ENCODE measurements at regions not wholly inside any gene's neighbourhood (a gene's known extent, or its start where the extent isn't known, plus 50 kb on each side); places are given as distances from the start of the nearest gene placed in this dataset.

- H3K36me3 ChIP-seq (ENCODE audit: insufficient read depth, low read length), result no peaks in the 10 kb centered on the region
- BruUV-seq (replicated peaks), result no TSS peak
- DNase-seq (ENCODE audit: low spot score), result no peak
- POLR2A ChIA-PET, result no interaction called here
- TF ChIP-seq EZH2phosphoT487 (IDR thresholded peaks at IDR 0.05; ENCODE audit: borderline replicate concordance, low read depth, low read length) (no peak), CTCF (conservative IDR thresholded peaks at IDR 0.05; ENCODE audit: low read length) (no peak)
- H3K9me3 ChIP-seq (ENCODE audit: low read length), result no peaks in the 10 kb centered on the region
- no peak overlapping the region for H2AFZ ChIP-seq (ENCODE audit: low read length)
- H3K4me2 ChIP-seq (ENCODE audit: low read length), result no peak overlapping the region
- no peaks in the 10 kb centered on the region for H3K79me2 ChIP-seq (ENCODE audit: insufficient read depth, low read depth, low read length)
- H3K4me3 ChIP-seq (ENCODE audit: low read depth, low read length, poor library complexity, severe bottlenecking), result no peak overlapping the region
- no peaks in the 10 kb centered on the region for H3K9me2 ChIP-seq (ENCODE audit: insufficient read depth, low read length)
- no peaks in the 10 kb centered on the region for H4K20me1 ChIP-seq (ENCODE audit: insufficient read depth, low read length)
- CTCF ChIA-PET (ENCODE audit: unreplicated experiment), result no interaction called here
- intact Hi-C loops (cut with micrococcal nuclease; ENCODE audit: unreplicated experiment), result no loop called here
- H3K4me1 ChIP-seq (ENCODE audit: insufficient read depth, low read length, poor library complexity, severe bottlenecking), result no peaks in the 10 kb centered on the region
- H3K27ac ChIP-seq (ENCODE audit: low read depth, low read length, poor library complexity, severe bottlenecking), result no peak overlapping the region
Measured at GRCh38 chr3:99388780-99389179, 249.6 kb upstream of the COL8A1 start.

GRCh38 chr3:99384596-99384995 lies 253.8 kb upstream of the COL8A1 start:
- H3K36me3 ChIP-seq (ENCODE audit: insufficient read depth, low read length), result no peaks in the 10 kb centered on the region
- H3K27ac ChIP-seq (ENCODE audit: low read depth, low read length, poor library complexity, severe bottlenecking), result no peak overlapping the region
- H4K20me1 ChIP-seq (ENCODE audit: insufficient read depth, low read length), result no peaks in the 10 kb centered on the region
- no peaks in the 10 kb centered on the region for H3K9me3 ChIP-seq (ENCODE audit: low read length)
- CTCF ChIA-PET (ENCODE audit: unreplicated experiment), result no interaction called here
- no peak overlapping the region for H2AFZ ChIP-seq (ENCODE audit: low read length)
- POLR2A ChIA-PET, result no interaction called here
- intact Hi-C loops (cut with micrococcal nuclease; ENCODE audit: unreplicated experiment), result no loop called here
- no peak overlapping the region for H3K4me2 ChIP-seq (ENCODE audit: low read length)
- BruUV-seq (replicated peaks), result no TSS peak
- no peaks in the 10 kb centered on the region for H3K4me1 ChIP-seq (ENCODE audit: insufficient read depth, low read length, poor library complexity, severe bottlenecking)
- no peak overlapping the region for H3K4me3 ChIP-seq (ENCODE audit: low read depth, low read length, poor library complexity, severe bottlenecking)
- no peak for TF ChIP-seq CTCF (conservative IDR thresholded peaks at IDR 0.05; ENCODE audit: low read length)
- TF ChIP-seq EZH2phosphoT487 (IDR thresholded peaks at IDR 0.05; ENCODE audit: borderline replicate concordance, low read depth, low read length), result no peak
- no peaks in the 10 kb centered on the region for H3K9me2 ChIP-seq (ENCODE audit: insufficient read depth, low read length)
- DNase-seq (ENCODE audit: low spot score), result no peak
- H3K79me2 ChIP-seq (ENCODE audit: insufficient read depth, low read depth, low read length), result no peaks in the 10 kb centered on the region

GRCh38 chr3:99376926-99377325 lies 261.5 kb upstream of the COL8A1 start:
- Histone ChIP-seq H4K20me1 (ENCODE audit: insufficient read depth, low read length) (no peaks in the 10 kb centered on the region), H3K9me3 (ENCODE audit: low read length) (no peaks in the 10 kb centered on the region), H2AFZ (ENCODE audit: low read length) (no peak overlapping the region), H3K36me3 (ENCODE audit: insufficient read depth, low read length) (no peaks in the 10 kb centered on the region), H3K79me2 (ENCODE audit: insufficient read depth, low read depth, low read length) (no peaks in the 10 kb centered on the region), H3K9me2 (ENCODE audit: insufficient read depth, low read length) (no peaks in the 10 kb centered on the region), H3K27ac (ENCODE audit: low read depth, low read length, poor library complexity, severe bottlenecking) (no peak overlapping the region), H3K4me1 (ENCODE audit: insufficient read depth, low read length, poor library complexity, severe bottlenecking) (no peaks in the 10 kb centered on the region), H3K4me2 (ENCODE audit: low read length) (no peak overlapping the region), H3K4me3 (ENCODE audit: low read depth, low read length, poor library complexity, severe bottlenecking) (no peak overlapping the region)
- BruUV-seq (replicated peaks), result no TSS peak
- no peak for TF ChIP-seq CTCF (conservative IDR thresholded peaks at IDR 0.05; ENCODE audit: low read length)
- TF ChIP-seq EZH2phosphoT487 (IDR thresholded peaks at IDR 0.05; ENCODE audit: borderline replicate concordance, low read depth, low read length), result no peak
- DNase-seq (ENCODE audit: low spot score), result no peak
- CTCF ChIA-PET (ENCODE audit: unreplicated experiment), result no interaction called here
- intact Hi-C loops (cut with micrococcal nuclease; ENCODE audit: unreplicated experiment), result no loop called here
- POLR2A ChIA-PET, result no interaction called here
